ENCODE measurements at regions not wholly inside any gene's neighbourhood (a gene's known extent, or its start where the extent isn't known, plus 50 kb on each side); places are given as distances from the start of the nearest gene placed in this dataset.

DNA sequence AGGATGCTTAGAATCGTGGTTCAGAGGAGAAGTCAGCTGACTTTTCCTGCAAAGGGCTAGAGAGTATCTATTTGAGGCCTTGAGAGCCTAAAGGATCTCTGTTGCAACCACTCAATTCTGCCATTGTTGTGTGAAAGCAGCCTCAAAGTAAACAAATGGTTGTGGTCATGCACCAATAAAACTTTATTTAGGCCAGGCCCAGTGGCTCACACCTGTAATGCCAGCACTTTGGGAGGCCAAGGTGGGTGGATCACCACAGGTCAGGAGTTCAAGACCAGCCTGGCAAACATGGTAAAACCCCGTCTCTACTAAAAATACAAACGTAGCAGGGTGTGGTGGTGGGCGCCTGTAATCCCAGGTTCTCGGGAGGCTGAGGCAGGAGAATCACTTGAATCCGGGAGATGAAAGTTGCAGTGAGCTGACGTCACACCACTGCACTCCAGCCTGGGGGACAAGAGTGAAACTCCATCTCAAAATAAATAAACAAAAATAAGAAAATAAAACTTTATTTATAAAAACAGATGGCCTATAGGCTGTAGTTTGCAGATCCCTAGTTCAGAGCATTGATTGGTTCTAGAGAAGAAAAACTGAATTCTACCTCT, 135.9 kb upstream of the KLF4 start:
- Histone ChIP-seq H3K4me3 (ENCODE audit: low read depth, low read length) (no peak overlapping the region), H3K27me3 (ENCODE audit: control insufficient read depth, insufficient read depth, low read length) (peaks cover 2% of the 10 kb centered on the region), H3K36me3 (ENCODE audit: control insufficient read depth, insufficient read depth, low read length) (no peaks in the 10 kb centered on the region)
- DNase-seq (ENCODE audit: low read depth) = no peak
- FAIRE-seq = no peak
- TF ChIP-seq, protein P1, sequence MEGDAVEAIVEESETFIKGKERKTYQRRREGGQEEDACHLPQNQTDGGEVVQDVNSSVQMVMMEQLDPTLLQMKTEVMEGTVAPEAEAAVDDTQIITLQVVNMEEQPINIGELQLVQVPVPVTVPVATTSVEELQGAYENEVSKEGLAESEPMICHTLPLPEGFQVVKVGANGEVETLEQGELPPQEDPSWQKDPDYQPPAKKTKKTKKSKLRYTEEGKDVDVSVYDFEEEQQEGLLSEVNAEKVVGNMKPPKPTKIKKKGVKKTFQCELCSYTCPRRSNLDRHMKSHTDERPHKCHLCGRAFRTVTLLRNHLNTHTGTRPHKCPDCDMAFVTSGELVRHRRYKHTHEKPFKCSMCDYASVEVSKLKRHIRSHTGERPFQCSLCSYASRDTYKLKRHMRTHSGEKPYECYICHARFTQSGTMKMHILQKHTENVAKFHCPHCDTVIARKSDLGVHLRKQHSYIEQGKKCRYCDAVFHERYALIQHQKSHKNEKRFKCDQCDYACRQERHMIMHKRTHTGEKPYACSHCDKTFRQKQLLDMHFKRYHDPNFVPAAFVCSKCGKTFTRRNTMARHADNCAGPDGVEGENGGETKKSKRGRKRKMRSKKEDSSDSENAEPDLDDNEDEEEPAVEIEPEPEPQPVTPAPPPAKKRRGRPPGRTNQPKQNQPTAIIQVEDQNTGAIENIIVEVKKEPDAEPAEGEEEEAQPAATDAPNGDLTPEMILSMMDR (IDR thresholded peaks at IDR 0.05; ENCODE audit: insufficient read depth, low read length, severe bottlenecking) = no peak

DNA sequence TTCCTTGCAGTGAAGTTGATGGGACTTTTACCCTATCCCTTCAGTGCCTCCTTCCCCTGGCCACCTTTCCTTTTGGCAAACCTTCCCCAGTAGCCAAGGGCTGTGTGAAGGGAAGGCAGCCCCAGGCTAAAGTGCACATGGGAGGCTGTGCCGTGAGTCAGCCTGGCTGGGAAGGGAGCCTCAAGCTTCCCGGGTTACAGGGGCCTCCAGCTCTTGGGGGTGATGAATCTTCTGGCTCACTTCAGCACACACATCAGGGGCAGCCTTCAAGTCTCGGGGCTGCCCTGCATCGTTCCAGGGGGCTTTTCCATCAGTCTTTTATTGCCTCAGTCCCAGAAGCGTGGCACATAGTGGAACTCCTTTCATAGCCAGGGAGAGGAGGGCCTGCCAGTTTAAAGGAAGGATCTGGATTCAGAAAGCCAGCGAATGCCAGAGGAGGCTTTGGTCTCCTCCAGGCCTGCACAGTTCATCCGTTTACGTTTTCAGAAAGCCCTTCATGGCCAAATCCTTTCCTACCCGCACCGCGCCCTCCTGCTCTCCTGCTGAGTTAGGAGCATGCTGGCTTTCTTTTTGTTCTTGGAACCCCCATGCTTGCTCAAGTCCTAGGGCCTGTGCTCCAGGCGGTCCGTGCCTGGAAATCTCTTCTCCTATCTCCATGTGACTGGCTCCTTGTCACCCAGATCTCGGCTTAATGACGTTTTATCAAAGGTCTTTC, 134.8 kb upstream of the KLF4 start:
- Histone ChIP-seq H3K36me3 (ENCODE audit: control insufficient read depth, insufficient read depth, low read length) (no peaks in the 10 kb centered on the region), H3K27me3 (ENCODE audit: control insufficient read depth, insufficient read depth, low read length) (peaks cover 2% of the 10 kb centered on the region), H3K4me3 (ENCODE audit: low read depth, low read length) (no peak overlapping the region)
- TF ChIP-seq, protein P1 (IDR thresholded peaks at IDR 0.05; ENCODE audit: insufficient read depth, low read length, severe bottlenecking) = no peak
- DNase-seq (ENCODE audit: low read depth) = peak; percentile 16
- FAIRE-seq = no peak

DNA sequence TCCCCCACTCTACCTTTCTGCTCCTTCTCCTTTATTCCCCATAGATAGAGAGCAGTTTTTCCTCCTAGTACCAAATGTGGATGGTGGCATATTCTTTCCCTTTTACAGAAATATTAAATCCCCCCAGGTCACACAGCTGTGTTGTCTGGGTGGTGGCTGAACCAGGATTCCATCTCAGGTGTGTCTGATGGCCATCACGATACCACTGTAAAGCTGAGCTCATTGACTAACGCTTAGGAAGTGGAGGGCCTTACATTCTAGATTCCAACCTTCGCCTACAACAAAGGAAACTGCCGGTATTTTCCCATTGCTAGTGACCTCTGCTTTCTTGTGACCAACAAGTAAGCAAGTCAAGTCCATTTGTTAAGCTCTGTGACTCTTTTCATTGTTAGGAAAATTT, 131.9 kb upstream of the KLF4 start:
- no peak for DNase-seq (ENCODE audit: low read depth)
- TF ChIP-seq, protein P1 (IDR thresholded peaks at IDR 0.05; ENCODE audit: insufficient read depth, low read length, severe bottlenecking) = no peak
- FAIRE-seq = no peak
- H3K4me3 ChIP-seq (ENCODE audit: low read depth, low read length) = no peak overlapping the region
- H3K27me3 ChIP-seq (ENCODE audit: control insufficient read depth, insufficient read depth, low read length) = no peaks in the 10 kb centered on the region
- H3K36me3 ChIP-seq (ENCODE audit: control insufficient read depth, insufficient read depth, low read length) = no peaks in the 10 kb centered on the region

DNA sequence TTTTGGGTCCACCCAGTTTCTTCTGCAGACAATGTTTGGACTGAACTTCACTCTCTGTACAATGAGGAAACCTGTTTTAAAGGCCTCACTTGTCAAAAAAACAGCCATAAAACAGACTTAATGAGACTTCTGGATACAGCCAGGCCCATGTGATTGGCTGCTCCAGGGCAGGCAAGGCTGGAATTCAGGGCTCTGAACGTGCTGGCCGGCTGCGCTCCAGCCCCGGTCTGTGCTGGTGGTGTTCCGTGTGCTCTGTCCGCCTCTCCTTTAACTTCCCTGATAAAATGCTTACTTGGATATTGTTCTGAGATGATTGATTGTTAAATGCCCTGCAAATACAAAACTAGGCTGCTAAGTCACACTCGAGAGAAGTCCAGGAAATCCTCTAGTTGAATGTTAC, 131.2 kb upstream of the KLF4 start:
- FAIRE-seq (no peak), DNase-seq (ENCODE audit: low read depth) (no peak)
- H3K4me3 ChIP-seq (ENCODE audit: low read depth, low read length) = no peak overlapping the region
- TF ChIP-seq, protein P1 (IDR thresholded peaks at IDR 0.05; ENCODE audit: insufficient read depth, low read length, severe bottlenecking) = no peak
- H3K27me3 ChIP-seq (ENCODE audit: control insufficient read depth, insufficient read depth, low read length) = no peaks in the 10 kb centered on the region
- no peaks in the 10 kb centered on the region for H3K36me3 ChIP-seq (ENCODE audit: control insufficient read depth, insufficient read depth, low read length)

DNA sequence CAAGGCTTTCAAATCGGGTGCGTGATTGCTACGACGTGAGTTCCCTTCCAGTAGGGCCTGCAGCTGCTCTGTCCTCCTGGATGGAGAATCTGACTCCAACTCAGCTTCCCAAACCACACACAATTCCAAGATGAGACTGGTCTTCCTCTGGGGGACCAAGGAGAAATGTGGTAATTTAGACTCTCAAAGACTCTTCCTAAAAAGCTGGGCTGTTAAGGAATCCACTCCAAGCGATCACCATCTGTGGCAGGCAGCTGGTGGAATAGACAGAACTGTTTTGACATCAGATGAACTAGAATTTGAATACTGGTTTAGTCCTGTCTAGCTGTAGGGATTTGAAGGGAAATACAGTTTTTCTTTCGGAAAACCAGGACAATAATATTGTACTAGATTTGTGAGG, 130.7 kb upstream of the KLF4 start:
- no peak for DNase-seq (ENCODE audit: low read depth)
- H3K36me3 ChIP-seq (ENCODE audit: control insufficient read depth, insufficient read depth, low read length) = no peaks in the 10 kb centered on the region
- no peaks in the 10 kb centered on the region for H3K27me3 ChIP-seq (ENCODE audit: control insufficient read depth, insufficient read depth, low read length)
- FAIRE-seq = peak; percentile 50
- no peak overlapping the region for H3K4me3 ChIP-seq (ENCODE audit: low read depth, low read length)
- TF ChIP-seq, protein P1 (IDR thresholded peaks at IDR 0.05; ENCODE audit: insufficient read depth, low read length, severe bottlenecking) = no peak

Measured in bronchial epithelial cell (primary cell).